Lower leg skin (tissue), 4 donors: ENCODE measurements at regions not wholly inside any gene's neighbourhood (a gene's known extent, or its start where the extent isn't known, plus 50 kb on each side); places are given as distances from the start of the nearest gene placed in this dataset.

Source experiments
- DNase-seq, 2 donors: peaks; one replicate each; pipeline ENCODE4 v3.0.0-alpha.2; 2019; ENCODE audit warnings: low spot score in 2 of 2
- H3K4me3 ChIP-seq: fragments of 200-600 bp; sonication (generic); 2 replicates; pipeline ENCODE4 v1.5.1; 2017; ENCODE audit warnings: mild to moderate bottlenecking, low read depth; ENCODE audit not compliant: poor library complexity, severe bottlenecking
- POLR2A ChIP-seq, 2 donors: fragments of 450-650 bp; IDR thresholded peaks; one replicate each; pipeline ENCODE4 v1.6.1; 2016 to 2017; ENCODE audit warnings: antibody characterized with exemption in 2 of 2, mild to moderate bottlenecking in 1 of 2, moderate library complexity in 1 of 2
- WGBS, 2 donors: methylation state at CpG; one replicate each; pipeline ENCODE4 v1.1.5; 2018; 5-methylcytosine and 5-hydroxymethylcytosine counted together
- intact Hi-C: fragments of 100-400 bp; cut with DNase I; formaldehyde crosslinking; loops from one replicate; pipeline ENCODE4 v1.15.0; 2023; ENCODE audit warnings: low total_unique reads
- TF ChIP-seq, protein P1 (sequence below), 3 donors: fragments of 450-650 bp; IDR thresholded peaks; one replicate each; pipeline ENCODE4 v1.5.1; 2016; ENCODE audit warnings: antibody characterized with exemption in 3 of 3, mild to moderate bottlenecking in 3 of 3, moderate library complexity in 2 of 3

- DNase-seq: no peak
- H3K4me3 ChIP-seq: no peak overlapping the region
- intact Hi-C loops: no loop called here
- no peak for TF ChIP-seq POLR2A (IDR thresholded peaks at IDR 0.05)
- TF ChIP-seq, protein P1, sequence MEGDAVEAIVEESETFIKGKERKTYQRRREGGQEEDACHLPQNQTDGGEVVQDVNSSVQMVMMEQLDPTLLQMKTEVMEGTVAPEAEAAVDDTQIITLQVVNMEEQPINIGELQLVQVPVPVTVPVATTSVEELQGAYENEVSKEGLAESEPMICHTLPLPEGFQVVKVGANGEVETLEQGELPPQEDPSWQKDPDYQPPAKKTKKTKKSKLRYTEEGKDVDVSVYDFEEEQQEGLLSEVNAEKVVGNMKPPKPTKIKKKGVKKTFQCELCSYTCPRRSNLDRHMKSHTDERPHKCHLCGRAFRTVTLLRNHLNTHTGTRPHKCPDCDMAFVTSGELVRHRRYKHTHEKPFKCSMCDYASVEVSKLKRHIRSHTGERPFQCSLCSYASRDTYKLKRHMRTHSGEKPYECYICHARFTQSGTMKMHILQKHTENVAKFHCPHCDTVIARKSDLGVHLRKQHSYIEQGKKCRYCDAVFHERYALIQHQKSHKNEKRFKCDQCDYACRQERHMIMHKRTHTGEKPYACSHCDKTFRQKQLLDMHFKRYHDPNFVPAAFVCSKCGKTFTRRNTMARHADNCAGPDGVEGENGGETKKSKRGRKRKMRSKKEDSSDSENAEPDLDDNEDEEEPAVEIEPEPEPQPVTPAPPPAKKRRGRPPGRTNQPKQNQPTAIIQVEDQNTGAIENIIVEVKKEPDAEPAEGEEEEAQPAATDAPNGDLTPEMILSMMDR (IDR thresholded peaks at IDR 0.05): no peak
- 85 to 98% methylated on average over 5 of the region's 5 CpGs for WGBS, 2 donors
These were observed 188.3 kb downstream of the GADD45G start for GRCh38 chr9:89793124-89793495.

GRCh38 chr9:89793551-89793950, 188.7 kb downstream of the GADD45G start:
- DNase-seq: no peak
- TF ChIP-seq, protein P1 (IDR thresholded peaks at IDR 0.05): no peak
- TF ChIP-seq POLR2A (IDR thresholded peaks at IDR 0.05): no peak
- WGBS, 2 donors: 85% methylated on average over 7 of the region's 7 CpGs
- no peak overlapping the region for H3K4me3 ChIP-seq
- intact Hi-C loops: no loop called here

GRCh38 chr9:89794918-89795317, 190.1 kb downstream of the GADD45G start:
- no peak overlapping the region for H3K4me3 ChIP-seq
- TF ChIP-seq, protein P1 (IDR thresholded peaks at IDR 0.05): no peak
- no peak for TF ChIP-seq POLR2A (IDR thresholded peaks at IDR 0.05)
- 63 to 65% methylated on average over 10 of the region's 10 CpGs for whole genome bisulfite sequencing, 2 donors
- intact Hi-C loops: no loop called here
- DNase-seq: no peak

DNA sequence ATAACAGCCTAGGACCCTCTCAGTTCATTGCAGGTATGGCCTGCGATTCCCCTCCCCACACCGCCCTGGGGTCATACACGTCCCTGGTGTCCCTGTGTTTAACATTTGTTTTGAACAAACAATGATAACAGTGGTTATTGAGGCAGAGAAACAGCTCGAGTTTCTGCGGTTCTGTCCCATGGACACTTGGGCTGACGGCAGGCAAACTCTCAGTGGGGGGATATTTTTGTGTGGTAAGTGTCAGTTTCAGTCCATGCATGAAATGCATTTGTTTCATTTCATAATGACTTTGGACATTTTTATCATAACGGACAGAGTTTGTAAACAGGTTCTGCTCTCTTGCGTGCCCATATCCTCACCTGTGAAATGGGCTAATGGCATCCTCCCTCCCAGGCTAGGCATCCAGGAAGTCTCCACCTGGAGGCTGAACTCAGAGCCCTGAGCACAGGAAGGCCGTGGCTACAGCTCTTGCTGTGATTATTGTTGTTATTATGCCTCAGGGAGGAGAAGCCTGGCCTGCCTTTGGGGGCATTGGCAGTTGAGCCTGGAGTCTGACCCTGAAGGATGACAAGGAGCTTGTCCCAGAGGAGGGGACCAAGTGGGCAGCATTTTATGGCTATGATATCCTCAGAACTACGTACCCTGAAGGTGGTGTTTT, 190.9 kb downstream of the GADD45G start:
- no peak for DNase-seq
- no peak for TF ChIP-seq POLR2A (IDR thresholded peaks at IDR 0.05)
- TF ChIP-seq, protein P1 (IDR thresholded peaks at IDR 0.05): no peak
- WGBS, 2 donors: 85 to 89% methylated on average over 10 of the region's 10 CpGs

DNA sequence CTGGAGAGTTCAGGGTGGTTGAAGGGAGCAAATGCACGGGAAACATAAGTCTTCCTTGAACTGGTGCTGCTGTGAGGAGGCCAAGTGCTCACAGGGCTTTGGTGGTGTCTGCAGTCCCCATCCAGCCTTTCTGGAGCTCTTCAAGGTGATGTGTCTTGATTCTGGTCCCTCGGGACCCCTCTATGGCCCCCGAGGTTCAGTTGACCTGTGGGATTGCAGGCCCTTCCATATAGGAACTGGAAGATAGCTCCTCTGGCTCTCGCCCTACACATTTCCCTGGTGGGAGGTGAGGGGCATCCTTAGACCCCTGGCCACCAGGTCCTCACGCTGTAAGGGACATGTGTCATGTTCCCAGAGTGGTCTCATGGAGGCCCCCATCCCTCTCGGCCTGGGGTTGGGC, 191.8 kb downstream of the GADD45G start:
- WGBS, 2 donors: 86 to 88% methylated on average over 5 to 6 of the region's 6 CpGs
- no peak overlapping the region for H3K4me3 ChIP-seq

More for the DNA sequence above, 190.9 kb downstream of the GADD45G start:
- H3K4me3 ChIP-seq: no peak overlapping the region
- intact Hi-C loops: no loop called here

More for the DNA sequence above, 191.8 kb downstream of the GADD45G start:
- no peak for TF ChIP-seq POLR2A (IDR thresholded peaks at IDR 0.05)
- TF ChIP-seq, protein P1 (IDR thresholded peaks at IDR 0.05): no peak
- intact Hi-C loops: no loop called here
- DNase-seq: no peak
